ENCODE measurements at regions not wholly inside any gene's neighbourhood (a gene's known extent, or its start where the extent isn't known, plus 50 kb on each side); places are given as distances from the start of the nearest gene placed in this dataset.

GRCh38 chr6:14945461-14946185 lies 300.2 kb upstream of the JARID2 start:
- Mint-ChIP-seq H3K4me3 (no peak overlapping the region), H3K27ac (no peak overlapping the region)

GRCh38 chr6:14946753-14947152 lies 299.1 kb upstream of the JARID2 start:
- Histone ChIP-seq H2AFZ (no peak overlapping the region), H3K4me1 (ENCODE audit: insufficient read depth) (no peaks in the 10 kb centered on the region), H4K20me1 (replicated peaks; ENCODE audit: insufficient read depth) (no peaks in the 10 kb centered on the region), H3K27ac (ENCODE audit: low read depth) (no peak overlapping the region), H3K36me3 (ENCODE audit: insufficient read depth) (no peaks in the 10 kb centered on the region), H3F3A (replicated peaks; ENCODE audit: low read depth) (no peaks in the 10 kb centered on the region; the same call in 1 of the 2 replicates), H3K4me3 (no peak overlapping the region), H3K4me2 (no peak overlapping the region), H3K79me2 (replicated peaks; ENCODE audit: insufficient read depth) (no peaks in the 10 kb centered on the region; the same call in 1 of the 2 replicates), H3K9me2 (ENCODE audit: insufficient read depth) (no peaks in the 10 kb centered on the region), H3K27me3 (ENCODE audit: insufficient read depth) (no peaks in the 10 kb centered on the region)
- H3K27ac Mint-ChIP-seq = no peak overlapping the region
- H3K36me3 Mint-ChIP-seq (ENCODE audit: low read depth) = no peaks in the 10 kb centered on the region
- DNase-seq (ENCODE audit: low spot score) (no peak), ATAC-seq (no peak)
- TF ChIP-seq CREB1 (CRISPR knock-in tag; IDR thresholded peaks at IDR 0.05; ENCODE audit: low read depth) (no peak), NANOG (IDR thresholded peaks at IDR 0.05; ENCODE audit: borderline replicate concordance) (no peak), EZH2phosphoT487 (IDR thresholded peaks at IDR 0.05; ENCODE audit: unreplicated experiment) (no peak), REST (IDR thresholded peaks at IDR 0.05; ENCODE audit: unreplicated experiment) (no peak), EZH2 (IDR thresholded peaks at IDR 0.05; ENCODE audit: low read depth, unreplicated experiment) (no peak), ETS1 (IDR thresholded peaks at IDR 0.05) (no peak)
- no peaks in the 10 kb centered on the region for H3K9me3 Mint-ChIP-seq
- H3K27me3 Mint-ChIP-seq (ENCODE audit: insufficient read depth, low read depth, poor library complexity) = peaks cover 3% of the 10 kb centered on the region
- H3K4me3 Mint-ChIP-seq = no peak overlapping the region
- H3K4me1 Mint-ChIP-seq = peaks cover 4% of the 10 kb centered on the region; the same call in 2 of the 3 replicates

More at GRCh38 chr6:14945461-14946185, 300.2 kb upstream of the JARID2 start:
- Mint-ChIP-seq H3K27me3 (ENCODE audit: insufficient read depth, low read depth, poor library complexity) (peaks cover 3% of the 10 kb centered on the region), H3K36me3 (ENCODE audit: low read depth) (no peaks in the 10 kb centered on the region; the same call in 2 of the 3 replicates), H3K9me3 (no peaks in the 10 kb centered on the region), H3K4me1 (peaks cover 7% of the 10 kb centered on the region; the same call in 2 of the 3 replicates)
- Histone ChIP-seq H3K27me3 (ENCODE audit: insufficient read depth) (no peaks in the 10 kb centered on the region), H3F3A (replicated peaks; ENCODE audit: low read depth) (no peaks in the 10 kb centered on the region; the same call in 1 of the 2 replicates), H3K36me3 (ENCODE audit: insufficient read depth) (no peaks in the 10 kb centered on the region), H3K79me2 (replicated peaks; ENCODE audit: insufficient read depth) (no peaks in the 10 kb centered on the region; the same call in 1 of the 2 replicates), H3K4me1 (ENCODE audit: insufficient read depth) (no peaks in the 10 kb centered on the region), H4K20me1 (replicated peaks; ENCODE audit: insufficient read depth) (no peaks in the 10 kb centered on the region), H2AFZ (no peak overlapping the region), H3K4me2 (no peak overlapping the region), H3K27ac (ENCODE audit: low read depth) (no peak overlapping the region), H3K4me3 (no peak overlapping the region), H3K9me2 (ENCODE audit: insufficient read depth) (no peaks in the 10 kb centered on the region)
- no peak for TF ChIP-seq CTCF (conservative IDR thresholded peaks at IDR 0.05; ENCODE audit: low read depth in 2 of 2)
- ATAC-seq (no peak), DNase-seq (ENCODE audit: low spot score) (no peak)
